ENCODE measurements at regions not wholly inside any gene's neighbourhood (a gene's known extent, or its start where the extent isn't known, plus 50 kb on each side); places are given as distances from the start of the nearest gene placed in this dataset.

- DNase-seq, result no peak
Observed at GRCh38 chr3:62982795-62983455, 107.7 kb upstream of the CADPS start.

- no peak for DNase-seq
Observed at GRCh38 chr3:62986061-62986460, 110.8 kb upstream of the CADPS start.

- DNase-seq, result no peak
Observed at GRCh38 chr3:62987721-62988120, 112.5 kb upstream of the CADPS start.

- DNase-seq, result no peak
Observed at GRCh38 chr3:62990704-62991413, 115.6 kb upstream of the CADPS start.

- no peak for DNase-seq
Observed at GRCh38 chr3:62992520-62992919, 117.3 kb upstream of the CADPS start.

GRCh38 chr3:62995119-62995518 lies 119.9 kb upstream of the CADPS start:
- no peak for DNase-seq

- DNase-seq, result no peak
Observed at GRCh38 chr3:62995530-62995929, 120.3 kb upstream of the CADPS start.

- DNase-seq, result no peak
Observed at GRCh38 chr3:62997369-62997768, 122.2 kb upstream of the CADPS start.

GRCh38 chr3:62999158-62999557 lies 123.9 kb upstream of the CADPS start:
- DNase-seq, result no peak

- DNase-seq, result no peak
Observed at GRCh38 chr3:62999791-63000190, 124.6 kb upstream of the CADPS start.

GRCh38 chr3:63004448-63004847 lies 129.2 kb upstream of the CADPS start:
- no peak for DNase-seq

- no peak for DNase-seq
Observed at GRCh38 chr3:63015614-63016309, 140.5 kb upstream of the CADPS start.

GRCh38 chr3:63022114-63022513 lies 146.9 kb upstream of the CADPS start:
- DNase-seq, result no peak

- DNase-seq, result no peak
Observed at GRCh38 chr3:63026722-63027121, 151.5 kb upstream of the CADPS start.

- no peak for DNase-seq
Observed at GRCh38 chr3:63029326-63029725, 154.1 kb upstream of the CADPS start.

- no peak for DNase-seq
Observed at GRCh38 chr3:63029921-63030320, 154.7 kb upstream of the CADPS start.

GRCh38 chr3:63030666-63031065 lies 155.4 kb upstream of the CADPS start:
- no peak for DNase-seq

GRCh38 chr3:63032881-63033280 lies 157.7 kb upstream of the CADPS start:
- no peak for DNase-seq

- DNase-seq, result no peak
Observed at GRCh38 chr3:63034101-63034500, 158.9 kb upstream of the CADPS start.

- no peak for DNase-seq
Observed at GRCh38 chr3:63037116-63037515, 161.9 kb upstream of the CADPS start.

GRCh38 chr3:63042833-63043232 lies 167.6 kb upstream of the CADPS start:
- no peak for DNase-seq

GRCh38 chr3:63043631-63044030 lies 168.4 kb upstream of the CADPS start:
- no peak for DNase-seq

- no peak for DNase-seq
Observed at GRCh38 chr3:63046152-63046551, 170.9 kb upstream of the CADPS start.

- no peak for DNase-seq
Observed at GRCh38 chr3:63046580-63046979, 171.4 kb upstream of the CADPS start.

Data from Kasumi-1 (cell line).